Middle frontal gyrus (tissue), 1 donor: ENCODE measurements at regions not wholly inside any gene's neighbourhood (a gene's known extent, or its start where the extent isn't known, plus 50 kb on each side); places are given as distances from the start of the nearest gene placed in this dataset.

Source experiments
- DNase-seq: peaks from one replicate; pipeline ENCODE4 v3.0.0-alpha.2; 2015; ENCODE audit warnings: low spot score; ENCODE audit errors: extremely low spot score

DNA sequence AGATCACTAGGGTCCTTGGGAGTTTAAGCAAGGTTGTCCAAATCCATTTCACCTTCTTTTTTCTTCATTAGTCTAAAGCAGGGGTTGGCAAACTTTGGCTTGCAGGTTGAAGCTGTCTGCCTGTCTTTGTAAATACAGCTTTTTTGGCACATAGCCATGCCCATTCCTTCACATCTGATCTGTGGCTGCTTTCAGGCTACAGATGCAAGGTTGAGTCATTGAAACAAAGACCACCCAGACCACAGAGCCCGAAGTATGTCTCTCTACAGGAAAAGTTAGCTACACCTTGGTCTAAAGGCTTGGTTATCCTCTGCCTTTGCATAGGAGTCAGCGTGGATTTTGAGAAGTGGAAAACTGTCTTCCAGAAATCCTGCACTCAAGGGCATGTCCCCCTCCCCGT lies 238.1 kb upstream of the STS start:
- DNase-seq = no peak

DNA sequence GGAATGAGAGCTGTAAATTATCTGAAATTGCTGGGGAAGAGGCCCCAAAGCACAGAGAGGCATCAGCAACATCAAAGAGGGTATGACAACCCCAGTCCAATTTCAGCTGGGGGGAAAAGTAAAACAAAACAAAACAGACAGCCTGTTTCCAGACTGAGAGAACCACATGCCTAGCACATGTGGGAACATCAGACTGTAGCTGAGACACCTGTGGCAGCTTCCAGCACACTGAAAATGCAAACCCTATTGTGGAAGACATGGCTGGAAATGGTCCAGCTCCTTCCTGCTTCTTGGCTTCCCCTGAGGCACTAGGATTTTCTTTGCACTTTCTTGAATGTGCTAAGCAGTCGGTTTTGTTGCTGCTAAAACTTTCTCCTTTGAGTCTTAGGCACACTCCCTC lies 240.9 kb upstream of the STS start:
- DNase-seq = no peak

DNA sequence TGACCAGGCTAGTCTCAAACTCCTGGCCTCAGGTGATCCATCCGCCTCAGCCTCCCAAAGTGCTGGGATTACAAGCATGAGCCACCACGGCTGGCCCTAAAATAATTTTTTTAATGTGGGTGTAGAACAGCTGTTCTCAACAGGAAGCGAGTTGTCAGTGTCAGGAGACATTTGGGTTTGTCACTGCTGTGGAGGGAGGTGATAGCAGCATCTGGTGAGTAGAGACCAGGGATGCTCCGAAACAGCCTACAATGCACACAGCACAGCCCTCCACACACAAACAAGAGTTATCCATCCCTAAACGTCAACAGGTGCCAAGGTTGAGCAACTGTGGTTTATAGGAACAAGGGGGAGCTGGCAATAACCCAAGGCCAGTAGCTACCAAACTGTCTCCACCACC lies 243.4 kb upstream of the STS start:
- no peak for DNase-seq

DNA sequence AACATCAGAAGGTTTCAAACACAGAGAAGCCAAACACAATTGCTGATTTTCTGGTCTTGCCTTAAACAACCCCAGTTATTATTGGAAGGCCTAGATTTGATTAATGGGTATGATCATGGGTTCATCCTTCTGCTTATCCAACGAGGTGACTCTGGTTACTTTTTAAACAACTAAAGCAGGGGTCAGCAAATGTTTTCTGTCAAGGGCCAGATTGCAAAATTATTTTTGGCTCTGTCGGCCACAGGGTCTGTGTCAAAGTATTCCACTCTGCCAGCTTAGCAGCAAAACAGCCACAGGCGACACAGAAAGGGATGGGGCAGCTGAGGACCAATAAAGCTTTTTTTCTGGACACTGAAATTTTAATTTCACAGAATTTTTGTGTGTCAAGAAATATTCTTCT lies 249.1 kb upstream of the STS start:
- no peak for DNase-seq

DNA sequence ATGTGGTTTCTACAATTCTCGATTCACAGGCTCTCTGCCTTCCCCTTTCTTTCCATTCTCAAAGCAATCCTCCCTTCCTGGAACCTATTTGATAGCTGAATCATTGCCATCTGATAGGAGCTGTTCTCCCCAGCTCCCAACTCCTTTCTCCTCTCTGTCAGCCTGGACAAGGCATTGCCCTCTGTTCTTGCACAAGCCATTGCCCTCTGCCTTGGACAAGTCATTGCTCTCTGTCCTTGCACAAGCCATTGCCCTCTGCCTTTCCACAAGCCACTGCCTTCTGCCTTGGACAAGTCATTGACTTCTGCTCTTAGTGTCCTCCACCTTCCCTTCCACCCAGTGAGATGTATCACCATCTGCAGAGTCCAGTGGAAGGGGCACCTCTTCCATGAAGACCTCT lies 256.1 kb upstream of the STS start:
- DNase-seq = no peak

DNA sequence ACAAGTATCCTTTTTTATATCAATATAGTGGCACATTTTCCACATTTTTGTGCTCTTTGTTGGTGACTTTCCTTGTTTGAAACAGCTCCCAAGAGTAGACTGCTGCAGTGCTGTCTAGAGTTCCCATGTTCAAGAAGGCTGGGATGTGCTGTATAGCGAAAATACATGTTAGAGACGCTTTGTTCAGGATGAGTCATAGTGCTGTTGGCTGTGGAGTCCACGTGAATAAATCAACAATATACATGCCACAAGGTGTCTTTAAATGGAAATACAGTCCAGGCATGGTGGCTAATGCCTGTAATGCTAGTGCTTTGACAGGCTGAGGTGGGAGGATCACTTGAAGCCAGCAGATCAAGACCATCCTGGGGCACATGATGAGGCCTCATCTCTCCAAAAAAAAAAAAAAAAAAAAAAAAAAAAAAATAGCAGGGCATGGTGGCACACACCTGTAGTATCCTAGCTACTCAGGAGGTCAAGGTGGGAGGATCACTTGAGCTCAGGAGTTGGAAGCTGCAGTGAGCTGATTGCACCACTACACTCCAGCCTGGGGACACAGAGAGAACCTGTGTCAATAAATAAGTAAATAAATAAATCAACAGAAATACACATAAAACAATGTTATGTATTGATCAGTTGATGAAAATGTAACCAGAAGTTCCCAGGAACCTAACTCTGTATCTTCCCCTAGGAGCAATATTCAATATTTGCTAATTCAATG lies 256.8 kb upstream of the STS start:
- no peak for DNase-seq

DNA sequence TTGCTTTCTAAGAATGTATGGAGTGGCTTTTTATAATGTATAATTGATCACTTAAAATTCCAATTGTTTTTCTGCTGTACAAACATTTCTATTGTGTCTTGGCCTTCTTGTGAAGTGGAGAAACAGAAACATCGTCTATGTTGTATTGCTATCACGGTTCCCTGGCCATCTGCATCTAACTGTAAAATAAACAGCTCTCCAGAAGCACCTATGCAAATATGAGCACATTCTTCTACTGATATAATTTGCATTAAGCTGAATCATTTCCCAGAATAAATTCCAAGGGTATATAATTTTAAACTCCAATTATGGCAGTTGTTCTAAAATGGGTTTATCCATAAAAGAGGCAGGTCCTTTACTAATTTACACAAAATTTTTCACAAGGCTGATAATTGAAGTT lies 261.6 kb upstream of the STS start:
- no peak for DNase-seq

DNA sequence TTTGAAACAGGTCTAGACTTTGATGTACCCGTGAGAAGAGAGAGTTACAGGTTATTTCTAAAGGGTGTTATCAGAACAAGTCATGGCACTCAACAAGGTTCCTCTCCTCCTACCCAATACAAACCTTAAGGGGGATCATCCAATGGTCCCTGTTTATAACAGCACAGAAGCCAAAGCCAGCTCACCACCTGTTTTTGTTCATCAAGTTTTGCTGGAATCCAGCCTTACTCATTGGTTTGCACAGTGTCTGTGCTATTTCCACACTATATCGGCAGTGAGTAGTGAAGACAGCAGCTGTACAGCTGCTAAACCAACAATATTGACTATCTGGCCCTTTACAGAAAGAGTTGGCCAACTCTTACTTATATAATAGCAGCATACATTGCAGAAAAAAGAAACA lies 262.1 kb upstream of the STS start:
- no peak for DNase-seq

DNA sequence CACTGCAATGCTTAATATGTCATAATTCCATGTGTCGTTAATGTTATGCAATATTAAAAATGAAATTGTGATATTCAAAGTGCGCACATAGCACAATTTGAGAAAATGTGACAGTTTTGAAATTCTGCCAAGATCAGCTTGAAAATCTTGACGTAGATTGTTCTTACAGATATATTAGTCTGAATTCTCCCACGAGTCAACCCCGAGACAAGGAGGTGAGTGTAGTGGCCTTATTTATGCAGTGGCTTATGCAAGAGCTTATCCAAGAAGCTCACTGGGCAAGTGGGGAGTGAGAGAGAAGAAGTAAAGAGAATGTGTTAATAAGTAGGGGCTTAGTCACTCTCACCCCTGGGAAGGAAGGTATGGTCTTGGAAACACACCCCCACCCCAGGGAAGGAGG lies 286.1 kb upstream of the STS start:
- no peak for DNase-seq

DNA sequence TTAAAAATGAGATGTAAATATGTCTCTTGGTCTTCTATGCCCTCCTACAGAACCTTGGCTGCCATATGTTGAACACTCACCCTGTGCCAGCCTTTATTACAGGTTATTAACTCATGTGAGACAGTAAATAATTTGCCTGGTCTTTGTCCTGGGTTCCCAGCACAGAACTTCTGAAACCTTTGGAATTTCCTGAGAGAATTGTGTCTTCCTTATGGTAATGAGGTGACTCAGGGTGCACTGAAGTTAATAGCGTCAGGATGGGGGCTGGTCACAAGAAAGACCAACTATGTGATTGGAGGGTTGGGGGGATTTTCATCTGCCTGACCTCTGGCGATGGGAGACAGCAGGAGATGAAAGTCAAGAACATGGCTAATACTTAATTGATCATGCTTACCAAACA lies 289.8 kb upstream of the STS start:
- DNase-seq = no peak

DNA sequence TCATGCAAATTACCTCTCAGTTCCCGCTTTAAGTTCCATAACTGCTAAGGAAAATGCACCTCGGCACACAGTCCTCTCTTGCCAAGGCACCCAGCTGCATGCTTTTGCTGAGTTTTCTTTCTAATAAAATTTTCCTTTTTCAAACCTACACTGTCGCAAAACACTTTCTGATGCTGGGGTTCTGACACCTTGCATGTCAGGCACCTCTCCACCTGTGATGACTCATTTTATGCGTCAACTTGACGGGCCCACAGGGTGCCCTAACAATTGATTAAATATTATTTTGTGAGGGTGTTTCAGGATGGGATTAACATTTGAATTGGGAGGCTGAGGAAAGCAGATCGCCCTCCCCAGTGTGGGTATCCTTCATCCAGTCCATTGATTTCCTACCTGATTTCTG lies 291.0 kb upstream of the STS start:
- DNase-seq = no peak

DNA sequence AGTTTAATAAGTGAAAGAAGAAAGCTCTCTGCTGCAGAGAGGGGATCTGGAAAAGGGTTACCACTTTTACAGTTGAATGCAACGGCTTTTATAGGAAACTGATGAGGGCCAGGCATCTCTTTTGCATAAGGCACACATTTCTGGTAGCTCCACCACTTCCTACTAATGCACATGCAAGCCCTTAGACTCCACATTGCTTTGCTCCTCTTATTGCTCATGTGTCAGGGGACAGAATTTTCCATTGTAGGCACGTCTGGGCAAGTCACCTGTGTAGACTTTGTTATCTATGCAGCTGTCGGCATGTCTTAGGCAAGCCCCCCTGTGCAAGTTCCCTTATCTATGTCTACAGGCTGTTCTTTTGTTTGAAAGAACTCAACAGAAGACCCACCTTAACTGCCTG lies 294.6 kb upstream of the STS start:
- no peak for DNase-seq

DNA sequence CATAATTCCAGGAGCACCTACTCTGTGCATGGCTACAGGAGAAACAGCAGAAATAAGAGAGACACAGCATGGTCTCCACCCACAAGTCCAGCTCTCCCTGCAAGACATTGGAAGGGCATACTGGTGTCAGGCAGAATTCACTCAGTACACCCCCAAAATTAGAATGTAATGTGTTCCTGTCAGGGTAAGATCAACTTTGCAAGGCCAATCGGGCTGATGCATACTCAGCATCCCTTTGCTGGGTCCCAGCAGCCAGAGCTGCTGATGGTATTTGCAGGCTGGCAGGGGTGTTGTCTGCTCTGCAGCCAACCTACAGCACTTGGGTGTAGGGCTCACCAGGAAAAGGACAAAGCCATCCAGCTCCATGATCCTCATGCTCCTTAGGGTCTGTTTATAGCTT lies 295.4 kb upstream of the STS start:
- DNase-seq = no peak

DNA sequence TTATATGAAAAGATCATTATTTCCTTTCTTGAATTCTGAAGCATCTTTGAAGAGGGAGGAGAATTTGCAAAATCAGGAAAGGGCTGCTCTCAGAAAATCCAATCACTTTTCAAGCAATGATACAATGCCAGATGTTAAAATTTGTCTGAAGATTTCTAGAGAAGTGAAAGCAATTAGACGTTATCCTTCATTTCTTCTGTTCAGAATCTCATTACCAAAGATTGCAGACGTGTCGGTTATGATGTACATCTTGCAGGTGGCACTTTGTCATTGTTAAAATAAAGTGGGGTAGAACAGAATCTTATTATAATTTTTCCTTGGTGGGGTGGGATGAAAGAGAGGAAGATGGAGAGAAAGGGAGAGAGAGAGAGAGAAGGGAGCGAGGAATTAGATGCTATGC lies 296.4 kb upstream of the STS start:
- DNase-seq = no peak

DNA sequence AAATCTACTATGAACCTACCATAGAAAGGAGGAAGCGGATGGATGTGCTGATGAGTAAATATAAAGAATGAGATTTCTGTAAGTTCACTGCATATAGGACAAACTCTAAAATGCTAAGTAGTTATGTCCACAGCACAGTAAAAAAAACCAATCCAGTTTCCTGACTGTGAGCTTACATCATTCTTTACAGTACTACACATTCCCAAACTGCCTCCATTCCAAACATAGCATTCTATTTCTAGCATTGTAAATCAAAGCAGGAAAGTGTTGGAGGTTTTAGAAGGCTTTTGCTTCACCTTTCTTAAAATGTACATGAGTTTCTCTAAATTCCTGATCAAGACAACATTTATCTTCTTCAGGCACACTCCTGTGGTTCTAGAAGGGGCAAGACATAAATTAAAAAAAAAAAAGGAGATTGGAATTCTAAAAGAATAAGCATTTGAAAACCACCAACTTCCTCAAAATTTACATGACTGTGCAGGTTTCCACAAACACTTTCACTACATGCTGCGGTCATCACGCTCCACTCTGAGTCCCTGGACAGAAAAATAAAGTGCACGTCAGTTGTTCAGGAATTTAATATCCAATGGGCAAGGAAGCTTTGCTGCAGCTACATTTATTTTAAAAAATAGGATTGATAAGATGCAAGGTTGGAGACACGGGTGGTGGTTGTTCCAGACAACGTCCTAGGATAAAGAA lies 297.6 kb upstream of the STS start:
- DNase-seq = no peak

DNA sequence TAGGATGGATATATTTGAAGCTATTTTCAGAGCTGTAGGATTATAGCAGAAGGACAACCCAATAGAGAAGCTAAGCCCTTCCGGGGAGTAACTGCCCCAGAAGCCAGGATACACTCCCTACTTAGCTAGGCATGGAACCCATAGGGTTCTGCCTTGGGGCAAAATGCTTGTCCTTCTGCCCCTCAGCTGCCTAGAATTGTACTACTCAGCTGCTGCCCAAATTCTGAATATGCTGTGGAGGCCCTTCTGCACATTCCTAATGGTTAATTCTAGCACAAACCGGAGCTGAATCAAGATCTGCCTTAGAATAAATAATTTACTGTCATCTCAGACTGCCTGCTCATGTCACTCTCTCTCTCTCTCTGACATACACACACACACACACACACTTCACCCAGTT lies 297.7 kb upstream of the VCX3A start:
- DNase-seq = no peak

DNA sequence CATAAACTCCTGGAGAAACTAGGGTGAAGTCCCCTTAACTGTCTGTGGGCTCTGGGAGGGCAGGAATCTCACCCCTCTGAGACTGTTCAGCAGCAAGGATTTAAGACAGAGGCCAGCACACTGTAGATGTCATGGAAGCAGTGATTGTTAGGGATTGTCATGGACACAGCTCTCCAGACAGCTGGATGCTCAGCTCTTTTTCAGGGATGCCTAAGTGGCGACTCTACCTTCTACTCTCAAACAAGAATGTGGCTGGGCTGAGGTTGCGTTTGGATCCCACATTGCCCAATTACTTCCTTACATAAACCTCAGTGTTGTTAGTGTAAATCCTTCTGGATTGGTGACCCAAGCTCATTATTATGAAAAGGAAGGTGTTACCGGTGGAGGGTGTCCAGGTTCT lies 291.9 kb upstream of the VCX3A start:
- no peak for DNase-seq

DNA sequence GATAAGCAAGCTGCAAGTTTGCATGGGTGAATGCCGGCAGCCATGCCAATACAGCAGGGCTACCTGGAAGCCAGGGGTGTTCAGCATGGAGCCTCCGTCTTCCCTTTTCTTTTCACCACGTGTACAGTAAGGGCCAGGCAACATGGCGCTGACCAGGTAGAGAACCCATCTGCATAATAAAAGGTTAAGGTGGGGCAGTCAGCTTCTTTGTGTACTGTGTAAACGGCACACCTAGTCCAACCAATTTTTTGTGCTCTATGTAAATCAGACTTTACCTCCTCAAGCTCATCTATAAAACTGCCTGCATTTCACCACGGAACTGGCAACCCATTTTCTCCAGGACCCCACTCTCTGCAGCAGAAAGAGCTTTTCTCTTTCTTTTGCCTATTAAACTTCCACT lies 286.8 kb upstream of the VCX3A start:
- DNase-seq = no peak

DNA sequence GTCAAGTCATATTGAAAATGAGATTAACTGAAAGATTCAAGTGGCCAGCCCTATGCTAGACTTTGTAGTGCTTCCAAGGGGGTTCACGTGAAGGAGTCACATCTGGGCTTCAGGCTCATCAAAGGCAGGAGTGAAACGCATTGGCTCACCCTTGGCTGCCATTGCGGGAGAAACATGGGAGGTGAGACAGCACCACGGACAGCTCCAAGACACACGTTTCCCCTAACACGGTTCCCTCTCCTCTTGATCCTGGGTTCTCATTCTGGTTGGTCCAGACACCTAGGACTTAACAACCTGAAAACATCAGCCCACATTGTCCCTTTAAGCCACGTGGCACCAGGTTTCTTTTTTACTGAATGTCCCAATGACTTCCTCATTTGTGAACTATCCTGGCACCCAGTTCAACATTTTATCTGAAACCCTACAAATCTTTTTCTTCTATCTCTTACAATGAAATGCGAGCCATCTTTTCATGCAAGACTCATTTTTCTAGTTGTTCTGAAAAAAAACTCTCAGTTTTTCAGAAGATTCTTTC lies 279.0 kb upstream of the VCX3A start:
- DNase-seq = no peak

DNA sequence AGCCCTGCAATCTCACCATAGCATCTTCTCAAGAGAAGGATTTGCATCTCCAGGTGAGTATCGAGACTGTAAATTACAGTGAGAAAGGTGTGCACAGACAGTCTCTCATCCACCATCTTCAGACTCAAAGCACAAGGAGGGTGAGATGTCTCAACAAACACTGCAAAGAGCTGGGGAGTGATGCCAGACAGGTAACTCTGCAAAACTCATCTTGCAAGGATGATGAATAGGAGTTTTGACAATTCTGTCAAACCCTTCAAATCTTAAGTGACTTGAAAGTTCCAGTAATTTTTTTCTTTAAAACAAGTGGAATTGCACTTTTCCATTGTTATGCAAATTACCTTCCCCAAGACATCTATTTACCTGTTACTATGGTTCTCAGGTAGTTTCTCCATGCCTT lies 277.2 kb upstream of the VCX3A start:
- no peak for DNase-seq

DNA sequence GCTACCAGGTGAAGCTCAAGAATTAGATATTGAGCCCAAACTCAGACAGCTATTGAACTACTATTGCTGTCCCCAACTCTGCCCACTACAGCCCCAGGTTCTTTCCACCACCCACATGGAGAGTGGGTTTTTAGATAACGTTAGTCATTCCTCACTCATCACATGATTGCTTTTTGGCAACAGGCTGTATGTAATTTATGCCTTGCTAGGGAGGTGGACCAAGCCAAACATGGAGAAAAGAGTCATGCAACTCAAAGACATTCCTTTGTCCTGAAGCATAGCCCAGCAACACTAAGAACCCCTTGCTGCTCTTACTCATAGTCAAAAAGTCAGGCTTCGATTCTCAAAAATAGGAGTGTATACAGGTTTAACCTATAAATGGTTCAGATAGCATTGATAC lies 275.9 kb upstream of the VCX3A start:
- no peak for DNase-seq

DNA sequence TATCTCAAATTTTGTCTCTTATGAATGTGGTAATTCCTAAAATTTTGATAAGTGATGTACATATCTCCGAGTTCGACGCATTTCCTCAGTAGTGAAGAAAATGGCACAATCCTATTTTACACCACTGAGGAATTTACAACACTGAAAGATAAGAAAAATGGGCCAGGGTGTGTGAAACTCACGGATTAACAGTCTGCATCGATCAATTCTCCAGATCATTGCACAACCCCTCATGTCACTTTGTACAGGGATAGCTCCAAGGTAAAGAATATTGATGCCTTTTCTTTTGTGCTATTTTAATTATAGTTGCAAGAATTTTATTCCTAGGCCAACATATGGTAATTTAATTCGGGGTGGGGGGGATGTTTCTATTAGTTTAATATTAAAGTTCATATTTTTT lies 268.7 kb upstream of the VCX3A start:
- no peak for DNase-seq

DNA sequence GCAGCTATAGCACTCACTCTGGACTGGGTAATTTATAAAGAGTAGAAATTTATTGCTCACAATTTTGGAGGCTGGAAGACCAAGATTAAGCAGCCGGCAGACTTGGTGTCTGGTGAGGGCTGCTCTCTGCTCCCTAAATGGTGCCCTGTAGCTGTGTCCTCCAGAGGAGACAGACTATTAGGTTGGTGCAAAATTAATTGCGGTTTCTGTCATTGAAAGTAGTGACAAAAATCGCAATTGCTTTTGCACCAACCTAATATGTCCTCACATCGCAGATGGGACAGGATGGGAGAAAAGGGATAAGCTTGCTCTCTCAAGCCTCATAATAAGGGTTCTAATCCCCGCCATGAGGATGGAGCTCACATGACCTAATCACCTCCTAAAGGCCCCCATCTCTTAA lies 258.1 kb upstream of the VCX3A start:
- no peak for DNase-seq
